ENCODE measurements at regions not wholly inside any gene's neighbourhood (a gene's known extent, or its start where the extent isn't known, plus 50 kb on each side); places are given as distances from the start of the nearest gene placed in this dataset.

GRCh38 chr16:86669285-86669805 lies 91.0 kb downstream of the FOXL1 start:
- TF ChIP-seq CTCF (IDR thresholded peaks at IDR 0.05; ENCODE audit: insufficient read depth, low read depth, low read length, missing control alignments) = no peak
- no peak overlapping the region for H3K4me3 ChIP-seq (ENCODE audit: low read length)
- no peak for DNase-seq (ENCODE audit: low read depth)

- no peak for TF ChIP-seq CTCF (IDR thresholded peaks at IDR 0.05; ENCODE audit: insufficient read depth, low read depth, low read length, missing control alignments)
- no peak for DNase-seq (ENCODE audit: low read depth)
- H3K4me3 ChIP-seq (ENCODE audit: low read length) = no peak overlapping the region
Observed at GRCh38 chr16:86669937-86670749, 91.8 kb downstream of the FOXL1 start.

- DNase-seq (ENCODE audit: low read depth) = no peak
- no peak for TF ChIP-seq CTCF (IDR thresholded peaks at IDR 0.05; ENCODE audit: insufficient read depth, low read depth, low read length, missing control alignments)
- no peak overlapping the region for H3K4me3 ChIP-seq (ENCODE audit: low read length)
Observed at GRCh38 chr16:86670750-86671234, 92.4 kb downstream of the FOXL1 start.

GRCh38 chr16:86671486-86672178 lies 93.3 kb downstream of the FOXL1 start:
- no peak for TF ChIP-seq CTCF (IDR thresholded peaks at IDR 0.05; ENCODE audit: insufficient read depth, low read depth, low read length, missing control alignments)
- no peak overlapping the region for H3K4me3 ChIP-seq (ENCODE audit: low read length)
- no peak for DNase-seq (ENCODE audit: low read depth)

GRCh38 chr16:86672179-86672863 lies 94.0 kb downstream of the FOXL1 start:
- TF ChIP-seq CTCF (IDR thresholded peaks at IDR 0.05; ENCODE audit: insufficient read depth, low read depth, low read length, missing control alignments) = no peak
- no peak for DNase-seq (ENCODE audit: low read depth)
- no peak overlapping the region for H3K4me3 ChIP-seq (ENCODE audit: low read length)

GRCh38 chr16:86673090-86673955 lies 95.0 kb downstream of the FOXL1 start:
- no peak for DNase-seq (ENCODE audit: low read depth)
- no peak for TF ChIP-seq CTCF (IDR thresholded peaks at IDR 0.05; ENCODE audit: insufficient read depth, low read depth, low read length, missing control alignments)

More at GRCh38 chr16:86673090-86673955, 95.0 kb downstream of the FOXL1 start:
- H3K4me3 ChIP-seq (ENCODE audit: low read length) = no peak overlapping the region
